Astrocyte of the cerebellum (primary cell): ENCODE measurements at regions not wholly inside any gene's neighbourhood (a gene's known extent, or its start where the extent isn't known, plus 50 kb on each side); places are given as distances from the start of the nearest gene placed in this dataset.

Experiments used
- DNase-seq: peaks from one replicate; pipeline ENCODE4 v3.0.0-alpha.2; 2011; ENCODE audit warnings: low read depth
- H3K4me3 ChIP-seq: 2 replicates; pipeline ENCODE4 v1.5.1; 2011; ENCODE audit warnings: mild to moderate bottlenecking, low read depth, low read length, moderate library complexity
- CTCF ChIP-seq: IDR thresholded peaks from 2 replicates; pipeline ENCODE4 v1.5.1; 2012; ENCODE audit warnings: low read length, low read depth, moderate library complexity, mild to moderate bottlenecking; ENCODE audit errors: missing control alignments
- in situ Hi-C: cut with HindIII; loops from 2 replicates; pipeline ENCODE4 v1.10.0; 2017; ENCODE audit warnings: low sequenced_read_pairs

GRCh38 chr6:126156973-126157372 lies 170.6 kb downstream of the TRMT11 start:
- TF ChIP-seq CTCF: no peak
- H3K4me3 ChIP-seq: no peak overlapping the region
- DNase-seq: no peak
- in situ Hi-C loops: no loop called here

- no peak for TF ChIP-seq CTCF
- H3K4me3 ChIP-seq: no peak overlapping the region
- DNase-seq: no peak
- in situ Hi-C loops: no loop called here
These were observed 172.2 kb upstream of the CENPW start for GRCh38 chr6:126167726-126168125.

GRCh38 chr6:126170433-126170832 lies 169.5 kb upstream of the CENPW start:
- in situ Hi-C loops: no loop called here
- H3K4me3 ChIP-seq: no peak overlapping the region
- no peak for DNase-seq

GRCh38 chr6:126170978-126171382 lies 168.9 kb upstream of the CENPW start:
- H3K4me3 ChIP-seq: no peak overlapping the region
- TF ChIP-seq CTCF: peak; percentile 24
- DNase-seq: no peak
- in situ Hi-C loops: no loop called here

More at GRCh38 chr6:126170433-126170832, 169.5 kb upstream of the CENPW start:
- no peak for TF ChIP-seq CTCF

- in situ Hi-C loops: no loop called here
- no peak overlapping the region for H3K4me3 ChIP-seq
- no peak for TF ChIP-seq CTCF
- DNase-seq: peak; percentile 13
These were observed 167.8 kb upstream of the CENPW start for GRCh38 chr6:126172131-126172530.

- DNase-seq: no peak
- H3K4me3 ChIP-seq: no peak overlapping the region
- in situ Hi-C loops: no loop called here
- TF ChIP-seq CTCF: no peak
These were observed 166.7 kb upstream of the CENPW start for GRCh38 chr6:126173265-126173664.

- in situ Hi-C loops: no loop called here
- DNase-seq: no peak
- no peak for TF ChIP-seq CTCF
- H3K4me3 ChIP-seq: no peak overlapping the region
These were observed 165.2 kb upstream of the CENPW start for GRCh38 chr6:126174697-126175096.
